ENCODE measurements at regions not wholly inside any gene's neighbourhood (a gene's known extent, or its start where the extent isn't known, plus 50 kb on each side); places are given as distances from the start of the nearest gene placed in this dataset.

DNA sequence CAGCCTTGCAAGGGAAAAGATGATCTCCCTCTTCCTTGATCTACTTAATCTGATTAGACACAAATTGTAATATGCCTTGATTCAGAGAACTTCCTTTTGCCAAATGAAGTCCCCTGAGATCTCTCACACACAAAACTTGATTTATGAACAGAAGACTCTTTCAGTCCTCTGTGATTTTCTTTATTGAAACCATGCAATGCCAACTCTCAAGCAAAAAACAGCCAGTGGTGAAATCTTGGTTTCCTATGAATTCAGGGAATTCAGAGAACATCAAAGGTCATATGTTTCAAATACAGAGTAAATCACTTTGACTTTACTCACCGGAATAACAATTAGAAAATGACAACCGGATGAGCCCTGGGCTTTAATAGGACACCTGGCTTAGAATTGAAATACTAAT lies 211.7 kb downstream of the ABHD5 start:
- DNase-seq, result no peak

DNA sequence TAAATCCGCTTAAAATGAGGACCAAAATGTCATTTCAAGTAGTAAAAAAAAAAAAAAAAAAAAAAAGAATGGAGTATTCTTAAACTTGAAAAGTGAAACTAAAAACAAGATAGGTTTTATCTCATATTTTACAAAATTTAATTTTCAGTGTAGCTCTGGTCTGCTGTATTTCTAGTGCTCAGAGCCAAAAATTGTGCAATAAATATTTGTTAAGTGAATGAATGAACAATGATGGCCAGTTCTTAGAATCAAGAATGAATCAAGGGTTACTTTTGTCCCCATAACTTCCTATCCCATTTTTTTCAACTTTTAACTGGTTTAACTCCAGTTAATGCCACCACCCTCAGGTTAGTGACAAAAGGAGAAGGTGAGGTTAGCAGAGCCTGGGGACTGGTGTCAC lies 214.4 kb downstream of the ABHD5 start:
- DNase-seq, result no peak

DNA sequence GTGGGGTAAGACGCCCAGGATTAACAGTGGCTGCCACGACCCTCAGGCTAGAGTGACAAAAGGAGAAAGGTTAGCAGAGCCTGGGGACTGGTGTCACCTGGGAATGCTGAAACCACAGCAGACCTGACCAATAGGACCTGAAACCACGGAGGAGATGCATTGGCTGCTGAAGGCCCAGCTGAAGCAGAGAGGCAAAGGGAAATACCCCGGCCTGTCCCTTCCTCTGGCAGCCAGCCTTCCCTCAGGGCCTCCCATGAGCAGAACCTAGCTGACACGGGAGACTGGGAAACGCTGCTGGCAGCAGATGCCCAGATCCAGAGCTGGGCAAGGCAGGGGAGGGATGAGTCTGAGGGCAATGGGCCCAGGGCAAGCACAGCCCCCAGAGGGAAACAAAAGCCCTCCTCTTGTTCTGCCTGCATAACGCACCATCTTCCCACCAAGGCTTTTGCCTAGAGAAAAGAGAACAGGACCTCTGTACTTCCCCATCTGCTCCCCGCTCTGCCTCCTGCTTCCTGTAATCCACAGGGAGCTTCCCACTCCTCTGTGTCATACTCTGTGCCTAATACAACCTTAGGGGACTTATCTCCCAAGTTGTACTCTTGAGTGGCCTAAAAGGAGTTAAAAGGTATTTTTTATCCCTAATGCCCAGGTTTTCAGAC lies 216.2 kb downstream of the ABHD5 start:
- no peak for DNase-seq

GRCh38 chr3:43907508-43907858 lies 216.7 kb downstream of the ABHD5 start:
- DNase-seq, result no peak

GRCh38 chr3:43908456-43908855 lies 217.7 kb downstream of the ABHD5 start:
- DNase-seq, result no peak

- no peak for DNase-seq
Measured at GRCh38 chr3:43909149-43909548, 218.4 kb downstream of the ABHD5 start.

DNA sequence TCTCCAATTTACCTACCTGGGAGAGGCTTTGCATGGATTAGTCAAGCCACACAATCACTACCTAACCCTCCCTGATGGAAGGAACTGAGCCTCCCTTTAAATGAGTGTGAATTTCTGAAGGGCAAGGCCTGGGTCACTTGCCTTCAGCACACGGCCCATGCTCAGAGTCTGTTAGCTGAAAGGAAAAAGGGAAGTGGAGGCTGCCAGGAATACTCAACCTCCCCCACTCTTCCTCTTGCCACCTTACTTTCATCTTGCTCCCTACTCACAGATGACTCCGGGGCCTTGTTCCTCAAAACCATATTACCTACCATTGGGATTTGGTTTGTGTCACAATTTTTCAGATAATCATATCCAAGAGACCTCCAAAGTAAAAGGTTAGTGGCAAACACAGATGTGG lies 220.0 kb downstream of the ABHD5 start:
- DNase-seq, result no peak

GRCh38 chr3:43913036-43913948 lies 222.6 kb downstream of the ABHD5 start:
- DNase-seq, result no peak

- DNase-seq, result no peak
Measured at GRCh38 chr3:43914269-43914668, 223.5 kb downstream of the ABHD5 start.

DNA sequence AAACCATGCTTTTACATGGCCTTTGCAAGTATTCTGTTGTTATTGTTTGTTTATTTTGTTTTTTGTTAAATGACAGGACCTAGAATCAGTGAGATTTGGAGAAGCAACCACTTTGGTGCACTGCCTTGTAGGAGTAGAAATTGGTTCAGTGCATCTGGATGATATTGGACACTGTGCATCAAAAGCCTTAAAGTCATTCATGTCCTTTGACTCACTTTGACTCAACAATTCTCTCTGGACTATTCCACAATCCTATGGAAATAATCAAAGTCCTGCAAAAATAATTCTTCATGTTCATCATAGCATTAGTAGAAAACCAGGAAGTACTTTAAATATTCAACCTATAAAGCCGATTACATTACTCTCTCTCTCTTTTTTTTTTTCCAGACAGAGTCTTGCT lies 224.8 kb downstream of the ABHD5 start:
- DNase-seq, result no peak

DNA sequence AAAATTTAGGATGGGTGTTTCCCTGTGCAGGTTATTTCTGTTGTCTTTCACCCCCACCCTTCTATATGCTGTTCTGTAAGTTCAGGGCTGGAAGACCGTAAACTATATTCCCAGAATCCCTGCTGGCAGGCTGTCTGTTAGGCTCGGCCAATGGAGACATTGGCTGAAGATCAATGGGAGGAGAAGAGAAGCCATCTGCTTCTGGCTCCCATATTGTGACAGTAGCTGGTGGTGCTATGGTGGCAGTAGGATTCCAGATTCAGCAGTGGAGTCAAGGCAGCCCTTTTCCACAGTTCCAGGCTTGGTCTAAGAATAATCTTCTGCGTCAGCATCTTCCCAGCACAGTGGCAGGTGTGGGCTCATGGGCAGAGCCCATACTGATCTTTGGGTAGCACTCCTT lies 226.6 kb downstream of the ABHD5 start:
- no peak for DNase-seq

GRCh38 chr3:43919029-43919428 lies 228.3 kb downstream of the ABHD5 start:
- DNase-seq, result no peak

DNA sequence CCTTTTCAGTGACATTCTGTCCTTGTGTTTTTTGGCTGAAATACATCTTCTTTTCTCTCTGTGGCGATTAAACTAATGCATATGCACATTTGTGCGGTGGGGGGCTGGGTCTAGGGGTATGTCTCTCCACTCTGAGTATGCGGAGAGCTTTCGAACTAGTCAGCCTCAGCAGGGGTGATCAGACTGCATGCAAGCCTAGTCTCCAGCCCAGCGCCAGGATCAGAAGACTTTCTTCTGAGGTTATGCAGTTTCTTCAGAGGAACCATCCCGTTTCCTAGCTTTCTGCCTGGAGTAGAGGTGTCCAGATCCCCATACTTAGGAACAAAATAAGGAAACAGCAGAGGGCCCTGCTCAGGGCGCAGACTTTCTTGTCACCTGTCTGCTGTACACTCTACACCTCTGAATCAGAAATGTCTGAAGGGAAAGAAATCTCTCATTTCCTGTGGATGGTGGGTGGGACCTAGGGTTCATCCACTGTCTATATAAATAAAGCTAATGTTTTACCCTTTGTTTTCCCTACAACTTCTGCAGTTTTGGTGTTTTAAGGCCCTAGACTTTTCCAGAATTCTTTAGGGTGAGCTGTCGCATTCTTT lies 230.4 kb downstream of the ABHD5 start:
- DNase-seq, result no peak

DNA sequence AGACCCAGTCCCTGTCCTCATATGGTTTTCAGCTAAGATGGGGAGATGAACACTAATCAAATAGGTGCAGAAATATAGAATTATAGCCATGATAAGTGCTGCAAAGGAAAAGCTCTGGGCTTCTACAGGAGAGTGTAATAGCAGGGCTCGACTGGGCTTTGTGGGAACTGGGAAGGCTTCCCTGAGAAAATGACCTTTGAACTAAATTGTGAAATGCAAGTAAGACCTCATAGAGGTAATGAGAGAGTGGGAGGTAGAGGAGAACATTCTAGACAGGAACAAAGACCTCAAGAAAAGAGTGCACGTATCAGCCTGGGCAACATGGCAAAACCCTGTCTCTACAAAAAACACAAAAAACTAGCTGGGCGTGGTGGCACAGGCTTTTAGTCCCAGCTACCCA lies 231.6 kb downstream of the ABHD5 start:
- DNase-seq, result no peak

DNA sequence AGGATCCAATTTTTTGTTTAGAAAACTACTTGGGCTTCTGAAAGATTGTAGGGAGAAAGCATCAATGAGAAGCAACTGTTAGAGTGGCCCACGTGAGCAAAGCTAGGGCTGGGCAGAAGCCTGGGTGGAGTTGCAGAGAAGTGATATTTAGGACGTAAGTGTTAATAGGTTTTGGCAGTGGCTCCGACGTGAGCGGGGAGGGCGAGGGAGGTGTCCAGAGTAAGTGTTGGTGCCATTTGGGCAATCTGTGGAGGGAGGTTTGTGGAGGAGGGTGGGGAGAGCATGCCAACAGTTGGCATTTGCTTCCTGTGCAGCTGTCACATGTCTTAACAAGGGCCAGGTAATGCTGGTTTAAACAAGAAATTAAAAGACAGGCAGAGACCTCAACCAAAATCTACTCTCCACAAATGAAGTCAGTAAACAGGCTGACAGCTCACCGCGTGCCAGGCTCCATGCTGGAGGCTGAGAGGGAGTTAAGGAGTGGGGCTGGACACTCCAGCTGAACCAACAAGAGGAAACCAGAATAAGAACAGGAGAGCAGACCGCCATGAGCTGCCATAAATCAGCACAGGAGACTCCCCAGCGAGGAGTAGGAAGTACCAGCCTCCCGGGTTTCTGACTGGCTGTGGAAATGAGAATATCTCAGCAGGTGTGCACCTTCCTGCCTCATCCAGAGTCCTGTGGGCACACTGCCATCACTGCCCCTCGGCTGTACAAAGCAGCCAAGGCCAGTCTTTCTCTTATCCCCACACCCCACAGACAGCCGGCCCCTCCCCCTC lies 232.6 kb downstream of the ABHD5 start:
- DNase-seq, result peak; percentile 52

GRCh38 chr3:43926055-43926454 lies 235.3 kb downstream of the ABHD5 start:
- no peak for DNase-seq

DNA sequence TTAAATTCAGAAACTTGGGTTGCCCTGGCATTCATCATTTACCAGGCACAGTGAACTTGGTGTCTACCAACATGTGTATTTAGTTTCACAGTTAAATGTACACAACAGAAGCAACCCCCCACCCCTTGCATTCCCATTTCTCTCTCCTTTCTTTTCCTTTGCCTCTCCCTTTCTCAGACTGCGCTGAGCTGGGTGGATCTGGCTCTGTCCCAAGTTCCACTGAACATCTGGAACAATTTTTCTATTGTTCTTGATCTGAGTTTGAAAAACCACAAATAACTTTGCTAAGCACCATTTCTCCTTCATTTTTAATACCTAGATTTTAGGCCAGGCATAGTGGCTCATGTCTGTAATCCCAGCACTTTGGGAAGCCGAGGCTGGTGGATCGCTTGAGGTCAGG lies 242.2 kb downstream of the ABHD5 start:
- DNase-seq, result no peak

- DNase-seq, result no peak
Measured at GRCh38 chr3:43948013-43948412, 257.3 kb downstream of the ABHD5 start.

GRCh38 chr3:43949594-43949993 lies 258.9 kb downstream of the ABHD5 start:
- DNase-seq, result no peak

DNA sequence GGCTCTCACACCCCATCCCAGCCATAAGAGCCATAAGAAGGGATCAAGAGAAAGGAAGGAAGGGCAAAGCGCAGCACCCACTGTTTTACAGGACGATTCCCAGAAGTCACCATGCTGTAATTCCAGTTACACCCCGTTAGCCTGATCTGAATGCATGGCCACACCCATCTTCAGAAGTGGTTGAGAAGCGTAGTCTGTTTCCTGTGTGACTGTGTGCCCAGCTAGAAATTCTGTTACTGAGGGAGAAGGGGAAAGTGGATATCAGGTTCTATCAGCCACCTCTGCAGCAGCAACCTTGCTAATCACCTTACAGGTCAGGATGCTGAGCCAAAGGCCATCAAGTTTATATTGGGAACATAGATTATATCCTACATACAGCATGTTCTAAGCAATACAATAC lies 260.0 kb downstream of the ABHD5 start:
- DNase-seq, result no peak

DNA sequence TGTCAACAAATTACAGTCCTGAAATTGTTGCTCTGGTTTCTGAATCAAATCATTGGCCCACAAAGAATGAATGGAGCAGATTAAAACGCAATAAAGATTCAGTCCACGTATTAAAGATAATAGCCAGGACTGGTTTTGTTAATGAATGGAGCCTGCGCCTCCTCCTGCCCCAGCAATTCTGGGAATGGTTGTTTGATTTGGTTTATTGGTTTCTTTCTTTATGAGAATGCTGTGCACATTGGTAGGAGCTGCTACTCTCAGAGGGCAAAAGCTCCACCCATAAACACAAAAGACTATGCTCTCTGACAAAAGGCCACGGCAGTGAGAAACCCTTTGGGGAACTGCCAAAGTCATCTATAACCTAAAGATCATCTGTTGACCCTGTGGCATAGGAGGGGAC lies 261.1 kb downstream of the ABHD5 start:
- no peak for DNase-seq

- no peak for DNase-seq
Measured at GRCh38 chr3:43953380-43953779, 262.6 kb downstream of the ABHD5 start.

All from occipital lobe (tissue), 1 donor.